ENCODE measurements at regions not wholly inside any gene's neighbourhood (a gene's known extent, or its start where the extent isn't known, plus 50 kb on each side); places are given as distances from the start of the nearest gene placed in this dataset.

- no peaks in the 10 kb centered on the region for H3K27me3 Mint-ChIP-seq
- TF ChIP-seq EZH2 (IDR thresholded peaks at IDR 0.05; ENCODE audit: borderline replicate concordance, insufficient read depth, low read depth, low read length, poor library complexity, severe bottlenecking) (no peak), CTCF (IDR thresholded peaks at IDR 0.05) (no peak)
- no peak for DNase-seq
- Histone ChIP-seq H3K9me3 (ENCODE audit: control extremely low read depth in 1 of 3, control insufficient read depth in 2 of 3, insufficient read depth in 1 of 3, low read length in 2 of 3) (peaks cover 0 to 1% (median 0%) of the 10 kb centered on the region in 3 donors), H3K9ac (ENCODE audit: low read length) (no peak overlapping the region), H3K79me2 (ENCODE audit: control insufficient read depth, insufficient read depth, low read length) (no peaks in the 10 kb centered on the region), H4K20me1 (ENCODE audit: control insufficient read depth, insufficient read depth, low read length, poor library complexity, severe bottlenecking) (no peaks in the 10 kb centered on the region), H3K36me3 (replicated peaks in 1 of 2; ENCODE audit: control extremely low read depth in 1 of 2, control insufficient read depth in 1 of 2, extremely low read depth in 1 of 2, insufficient read depth in 2 of 2, low read length in 1 of 2) (no peaks in the 10 kb centered on the region), H3K4me1 (ENCODE audit: control insufficient read depth in 2 of 2, insufficient read depth in 2 of 2, low read length in 2 of 2) (no peaks in the 10 kb centered on the region), H3K27me3 (replicated peaks in 1 of 4; ENCODE audit: control extremely low read depth in 1 of 4, control insufficient read depth in 3 of 4, insufficient read depth in 4 of 4, low read length in 3 of 4) (no peaks in the 10 kb centered on the region), H3K27ac (ENCODE audit: low read length in 2 of 2) (no peak overlapping the region), H3K4me3 (ENCODE audit: control extremely low read depth in 1 of 5, extremely low read depth in 1 of 5, insufficient read depth in 1 of 5, low read depth in 2 of 5, low read length in 4 of 5) (no peak overlapping the region), H3K4me2 (replicated peaks; ENCODE audit: low read depth, low read length, poor library complexity, severe bottlenecking) (no peak overlapping the region), H2AFZ (ENCODE audit: insufficient read depth, low read depth, low read length, poor library complexity, severe bottlenecking) (no peak overlapping the region)
- no peak overlapping the region for H3K27ac Mint-ChIP-seq
- ChIA-PET POLR2A (no interaction called here), CTCF (interaction anchor here (0.7 kb wide), 1 partner anchor 305 kb away, joined by 3 read pairs; no protein-coding TSS in a partner anchor)
- no peaks in the 10 kb centered on the region for H3K4me1 Mint-ChIP-seq
- ATAC-seq (ENCODE audit: low read depth) = no peak
- no CpG with 5 or more reads among the region's 4 CpGs for WGBS (ENCODE audit: insufficient coverage)
- peaks cover 2% of the 10 kb centered on the region for H3K9me3 Mint-ChIP-seq (ENCODE audit: insufficient read depth)
- intact Hi-C loops (cut with micrococcal nuclease) = no loop called here
- no peak overlapping the region for H3K4me3 Mint-ChIP-seq
Observed at GRCh38 chr12:58405363-58405762, 464.0 kb downstream of the ATP23 start.

GRCh38 chr12:58408516-58408915, 467.1 kb downstream of the ATP23 start:
- Mint-ChIP-seq H3K27me3 (no peaks in the 10 kb centered on the region), H3K27ac (no peak overlapping the region), H3K4me1 (no peaks in the 10 kb centered on the region), H3K9me3 (ENCODE audit: insufficient read depth) (no peaks in the 10 kb centered on the region), H3K4me3 (no peak overlapping the region)
- Histone ChIP-seq H3K27ac (ENCODE audit: low read length in 2 of 2) (no peak overlapping the region), H3K4me1 (ENCODE audit: control insufficient read depth in 2 of 2, insufficient read depth in 2 of 2, low read length in 2 of 2) (no peaks in the 10 kb centered on the region), H3K9ac (ENCODE audit: low read length) (no peak overlapping the region), H2AFZ (ENCODE audit: insufficient read depth, low read depth, low read length, poor library complexity, severe bottlenecking) (no peak overlapping the region), H3K79me2 (ENCODE audit: control insufficient read depth, insufficient read depth, low read length) (no peaks in the 10 kb centered on the region), H3K27me3 (replicated peaks in 1 of 4; ENCODE audit: control extremely low read depth in 1 of 4, control insufficient read depth in 3 of 4, insufficient read depth in 4 of 4, low read length in 3 of 4) (no peaks in the 10 kb centered on the region), H3K4me3 (ENCODE audit: control extremely low read depth in 1 of 5, extremely low read depth in 1 of 5, insufficient read depth in 1 of 5, low read depth in 2 of 5, low read length in 4 of 5) (no peak overlapping the region), H3K36me3 (replicated peaks in 1 of 2; ENCODE audit: control extremely low read depth in 1 of 2, control insufficient read depth in 1 of 2, extremely low read depth in 1 of 2, insufficient read depth in 2 of 2, low read length in 1 of 2) (no peaks in the 10 kb centered on the region), H3K9me3 (ENCODE audit: control extremely low read depth in 1 of 3, control insufficient read depth in 2 of 3, insufficient read depth in 1 of 3, low read length in 2 of 3) (no peaks in the 10 kb centered on the region), H3K4me2 (replicated peaks; ENCODE audit: low read depth, low read length, poor library complexity, severe bottlenecking) (no peak overlapping the region), H4K20me1 (ENCODE audit: control insufficient read depth, insufficient read depth, low read length, poor library complexity, severe bottlenecking) (no peaks in the 10 kb centered on the region)
- intact Hi-C loops (cut with micrococcal nuclease) = no loop called here
- TF ChIP-seq CTCF (IDR thresholded peaks at IDR 0.05) (no peak), EZH2 (IDR thresholded peaks at IDR 0.05; ENCODE audit: borderline replicate concordance, insufficient read depth, low read depth, low read length, poor library complexity, severe bottlenecking) (no peak)
- ChIA-PET CTCF (no interaction called here), POLR2A (no interaction called here)
- WGBS (ENCODE audit: insufficient coverage) = 58% methylated on average over 1 of the region's 1 CpG
- no peak for ATAC-seq (ENCODE audit: low read depth)
- no peak for DNase-seq

Measured in B cell (primary cell).